Left lung (tissue), 4 donors: ENCODE measurements at regions not wholly inside any gene's neighbourhood (a gene's known extent, or its start where the extent isn't known, plus 50 kb on each side); places are given as distances from the start of the nearest gene placed in this dataset.

Experiments
- ATAC-seq: fragments of 200-7000 bp; cut with Tn5 transposase; one replicate; pipeline ENCODE4 v1.9.1; 2020; ENCODE audit warnings: moderate library complexity
- DNase-seq, 4 donors: peaks; one replicate each; pipeline ENCODE4 v3.0.0-alpha.2; 2013 to 2020
- H3K27ac ChIP-seq, 2 donors: fragments of 200-600 bp; sonication (generic) in 1 of 2; one replicate each; pipeline versions ENCODE4 v1.5.0 to v1.8.0; 2020 to 2021
- H3K27me3 ChIP-seq, 2 donors: fragments of 200-600 bp; sonication (generic) in 1 of 2; one replicate each; pipeline versions ENCODE4 v1.5.0 to v1.8.0; 2020 to 2021
- H3K36me3 ChIP-seq, 2 donors: fragments of 200-600 bp; sonication (generic) in 1 of 2; one replicate each; pipeline versions ENCODE4 v1.5.0 to v1.8.0; 2020 to 2021
- H3K4me1 ChIP-seq, 2 donors: fragments of 200-600 bp; one replicate each; pipeline ENCODE4 v1.8.0; 2021
- H3K4me3 ChIP-seq, 2 donors: fragments of 200-600 bp; sonication (generic) in 1 of 2; one replicate each; pipeline versions ENCODE4 v1.5.0 to v1.8.0; 2020 to 2021; ENCODE audit warnings: mild to moderate bottlenecking in 1 of 2
- H3K9me3 ChIP-seq, 2 donors: fragments of 200-600 bp; sonication (generic) in 1 of 2; one replicate each; pipeline versions ENCODE4 v1.5.0 to v1.8.0; 2020 to 2021
- intact Hi-C, 2 donors: fragments of 100-400 bp; cut with DNase I; formaldehyde crosslinking; loops; one replicate each; pipeline versions ENCODE4 v1.11.2 to v1.14.2; 2022
- TF ChIP-seq, protein P1 (sequence below), 2 donors: fragments of 200-600 bp; sonication (generic) in 1 of 2; IDR thresholded peaks; one replicate each; pipeline versions ENCODE4 v1.5.0 to v1.8.0; 2021; ENCODE audit warnings: antibody characterized with exemption in 2 of 2
- donor health status: DM: no; HTN: yes; CAD: no.
- donor health status: DM: no; HTN: no; CAD: no.

- Histone ChIP-seq H3K9me3 (no peaks in the 10 kb centered on the region), H3K27me3 (no peaks in the 10 kb centered on the region), H3K36me3 (no peaks in the 10 kb centered on the region), H3K4me3 (no peak overlapping the region), H3K27ac (no peak overlapping the region), H3K4me1 (no peaks in the 10 kb centered on the region)
- intact Hi-C loops: no loop called here
- ATAC-seq: no peak
- TF ChIP-seq, protein P1, sequence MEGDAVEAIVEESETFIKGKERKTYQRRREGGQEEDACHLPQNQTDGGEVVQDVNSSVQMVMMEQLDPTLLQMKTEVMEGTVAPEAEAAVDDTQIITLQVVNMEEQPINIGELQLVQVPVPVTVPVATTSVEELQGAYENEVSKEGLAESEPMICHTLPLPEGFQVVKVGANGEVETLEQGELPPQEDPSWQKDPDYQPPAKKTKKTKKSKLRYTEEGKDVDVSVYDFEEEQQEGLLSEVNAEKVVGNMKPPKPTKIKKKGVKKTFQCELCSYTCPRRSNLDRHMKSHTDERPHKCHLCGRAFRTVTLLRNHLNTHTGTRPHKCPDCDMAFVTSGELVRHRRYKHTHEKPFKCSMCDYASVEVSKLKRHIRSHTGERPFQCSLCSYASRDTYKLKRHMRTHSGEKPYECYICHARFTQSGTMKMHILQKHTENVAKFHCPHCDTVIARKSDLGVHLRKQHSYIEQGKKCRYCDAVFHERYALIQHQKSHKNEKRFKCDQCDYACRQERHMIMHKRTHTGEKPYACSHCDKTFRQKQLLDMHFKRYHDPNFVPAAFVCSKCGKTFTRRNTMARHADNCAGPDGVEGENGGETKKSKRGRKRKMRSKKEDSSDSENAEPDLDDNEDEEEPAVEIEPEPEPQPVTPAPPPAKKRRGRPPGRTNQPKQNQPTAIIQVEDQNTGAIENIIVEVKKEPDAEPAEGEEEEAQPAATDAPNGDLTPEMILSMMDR (IDR thresholded peaks at IDR 0.05): no peak
- DNase-seq: no peak
These were observed 64.4 kb downstream of the CCDC54 start for GRCh38 chr3:107441617-107442016.

- ATAC-seq (no peak), DNase-seq (no peak)
- Histone ChIP-seq H3K36me3 (no peaks in the 10 kb centered on the region), H3K27me3 (no peaks in the 10 kb centered on the region), H3K4me1 (no peaks in the 10 kb centered on the region), H3K27ac (no peak overlapping the region), H3K4me3 (no peak overlapping the region), H3K9me3 (no peaks in the 10 kb centered on the region)
- TF ChIP-seq, protein P1 (IDR thresholded peaks at IDR 0.05): no peak
- intact Hi-C loops: no loop called here
These were observed 66.2 kb downstream of the CCDC54 start for GRCh38 chr3:107443461-107443860.

- Histone ChIP-seq H3K27ac (no peak overlapping the region), H3K4me1 (no peaks in the 10 kb centered on the region), H3K27me3 (no peaks in the 10 kb centered on the region), H3K9me3 (no peaks in the 10 kb centered on the region), H3K36me3 (no peaks in the 10 kb centered on the region), H3K4me3 (no peak overlapping the region)
- ATAC-seq: no peak
- intact Hi-C loops: no loop called here
- TF ChIP-seq, protein P1 (IDR thresholded peaks at IDR 0.05): no peak
- DNase-seq: no peak
These were observed 69.5 kb downstream of the CCDC54 start for GRCh38 chr3:107446706-107447105.

DNA sequence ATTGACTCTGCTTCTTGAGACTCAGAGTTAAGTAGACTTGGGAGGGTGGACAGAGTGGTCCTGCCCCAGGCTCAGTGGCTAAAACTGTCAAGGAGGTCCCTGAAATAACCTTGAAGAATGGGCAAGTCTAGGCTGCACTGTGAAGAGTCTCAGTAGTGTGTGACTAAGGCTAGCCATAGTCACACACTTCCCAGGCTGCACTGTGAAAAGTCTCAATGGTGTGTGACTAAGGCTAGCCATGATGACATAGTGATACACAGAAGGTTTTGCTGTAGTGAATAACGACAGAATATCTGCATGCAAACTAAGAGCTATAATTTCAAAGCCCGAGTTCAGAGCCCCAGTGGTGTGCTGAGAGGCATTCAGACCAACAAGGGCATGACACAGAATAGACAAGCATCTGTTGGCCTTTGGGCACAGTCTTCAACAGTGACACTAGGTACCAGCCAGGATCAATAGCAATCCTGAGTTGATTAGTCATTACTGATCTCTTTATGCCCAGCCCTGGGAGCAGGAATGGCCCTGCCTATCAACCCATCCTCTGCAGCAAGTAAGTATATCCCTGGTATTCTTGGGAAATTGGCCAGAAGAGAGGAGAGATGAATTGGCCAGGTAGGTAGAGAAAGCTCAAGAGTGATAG is 72.4 kb upstream of the BBX start:
- H3K9me3 ChIP-seq: no peaks in the 10 kb centered on the region
- TF ChIP-seq, protein P1 (IDR thresholded peaks at IDR 0.05): no peak
- intact Hi-C loops: no loop called here
- DNase-seq (no peak), ATAC-seq (no peak)
- H3K27ac ChIP-seq: no peak overlapping the region
- H3K36me3 ChIP-seq: no peaks in the 10 kb centered on the region
- no peak overlapping the region for H3K4me3 ChIP-seq
- H3K27me3 ChIP-seq: no peaks in the 10 kb centered on the region
- no peaks in the 10 kb centered on the region for H3K4me1 ChIP-seq

DNA sequence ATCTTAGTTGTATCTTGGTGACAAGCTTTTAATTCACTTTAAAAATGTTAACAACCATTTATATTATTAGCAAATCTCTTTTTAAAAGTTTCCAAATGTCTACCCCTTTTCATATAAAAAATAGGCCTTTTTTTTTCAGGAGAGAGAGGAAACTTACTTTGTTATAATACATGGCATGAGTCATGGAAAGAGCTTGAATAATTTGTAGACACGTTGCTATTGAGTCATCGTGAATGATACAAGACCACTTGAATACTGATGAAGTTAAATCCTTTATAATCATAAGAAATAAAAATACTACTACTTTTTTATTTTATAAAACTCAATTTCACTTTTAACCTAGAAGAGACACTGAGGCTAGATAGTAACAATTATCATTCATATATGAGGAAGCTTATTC is 70.3 kb upstream of the BBX start:
- ATAC-seq (no peak), DNase-seq (no peak)
- intact Hi-C loops: no loop called here
- no peak overlapping the region for H3K27ac ChIP-seq
- H3K4me3 ChIP-seq: no peak overlapping the region
- no peaks in the 10 kb centered on the region for H3K27me3 ChIP-seq
- TF ChIP-seq, protein P1 (IDR thresholded peaks at IDR 0.05): no peak
- no peaks in the 10 kb centered on the region for H3K36me3 ChIP-seq
- no peaks in the 10 kb centered on the region for H3K9me3 ChIP-seq
- H3K4me1 ChIP-seq: no peaks in the 10 kb centered on the region
